ENCODE measurements at regions not wholly inside any gene's neighbourhood (a gene's known extent, or its start where the extent isn't known, plus 50 kb on each side); places are given as distances from the start of the nearest gene placed in this dataset.

DNA sequence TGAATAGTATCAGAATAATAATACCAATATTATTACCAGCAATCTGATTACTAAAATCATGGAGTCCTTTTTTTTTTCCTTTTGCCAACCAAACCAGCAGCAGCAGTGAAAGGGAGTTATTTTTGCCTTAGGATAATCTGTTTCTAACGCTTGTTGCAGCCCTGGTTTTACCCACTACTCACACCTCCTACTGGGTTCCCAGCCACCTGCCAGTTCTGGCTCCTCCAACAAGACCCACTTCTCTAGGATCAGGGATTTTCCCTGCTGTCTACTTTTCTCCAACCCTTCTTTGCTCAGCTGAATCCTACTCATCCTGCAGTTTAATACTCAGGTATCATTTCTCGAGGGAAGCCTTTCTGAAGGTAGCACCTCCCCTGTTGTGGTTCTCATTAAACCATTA is 96.8 kb upstream of the BCAR3 start:
- TF ChIP-seq, protein P1, sequence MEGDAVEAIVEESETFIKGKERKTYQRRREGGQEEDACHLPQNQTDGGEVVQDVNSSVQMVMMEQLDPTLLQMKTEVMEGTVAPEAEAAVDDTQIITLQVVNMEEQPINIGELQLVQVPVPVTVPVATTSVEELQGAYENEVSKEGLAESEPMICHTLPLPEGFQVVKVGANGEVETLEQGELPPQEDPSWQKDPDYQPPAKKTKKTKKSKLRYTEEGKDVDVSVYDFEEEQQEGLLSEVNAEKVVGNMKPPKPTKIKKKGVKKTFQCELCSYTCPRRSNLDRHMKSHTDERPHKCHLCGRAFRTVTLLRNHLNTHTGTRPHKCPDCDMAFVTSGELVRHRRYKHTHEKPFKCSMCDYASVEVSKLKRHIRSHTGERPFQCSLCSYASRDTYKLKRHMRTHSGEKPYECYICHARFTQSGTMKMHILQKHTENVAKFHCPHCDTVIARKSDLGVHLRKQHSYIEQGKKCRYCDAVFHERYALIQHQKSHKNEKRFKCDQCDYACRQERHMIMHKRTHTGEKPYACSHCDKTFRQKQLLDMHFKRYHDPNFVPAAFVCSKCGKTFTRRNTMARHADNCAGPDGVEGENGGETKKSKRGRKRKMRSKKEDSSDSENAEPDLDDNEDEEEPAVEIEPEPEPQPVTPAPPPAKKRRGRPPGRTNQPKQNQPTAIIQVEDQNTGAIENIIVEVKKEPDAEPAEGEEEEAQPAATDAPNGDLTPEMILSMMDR (IDR thresholded peaks at IDR 0.05; ENCODE audit: insufficient read depth, low read length) = no peak
- TF ChIP-seq, protein P2, sequence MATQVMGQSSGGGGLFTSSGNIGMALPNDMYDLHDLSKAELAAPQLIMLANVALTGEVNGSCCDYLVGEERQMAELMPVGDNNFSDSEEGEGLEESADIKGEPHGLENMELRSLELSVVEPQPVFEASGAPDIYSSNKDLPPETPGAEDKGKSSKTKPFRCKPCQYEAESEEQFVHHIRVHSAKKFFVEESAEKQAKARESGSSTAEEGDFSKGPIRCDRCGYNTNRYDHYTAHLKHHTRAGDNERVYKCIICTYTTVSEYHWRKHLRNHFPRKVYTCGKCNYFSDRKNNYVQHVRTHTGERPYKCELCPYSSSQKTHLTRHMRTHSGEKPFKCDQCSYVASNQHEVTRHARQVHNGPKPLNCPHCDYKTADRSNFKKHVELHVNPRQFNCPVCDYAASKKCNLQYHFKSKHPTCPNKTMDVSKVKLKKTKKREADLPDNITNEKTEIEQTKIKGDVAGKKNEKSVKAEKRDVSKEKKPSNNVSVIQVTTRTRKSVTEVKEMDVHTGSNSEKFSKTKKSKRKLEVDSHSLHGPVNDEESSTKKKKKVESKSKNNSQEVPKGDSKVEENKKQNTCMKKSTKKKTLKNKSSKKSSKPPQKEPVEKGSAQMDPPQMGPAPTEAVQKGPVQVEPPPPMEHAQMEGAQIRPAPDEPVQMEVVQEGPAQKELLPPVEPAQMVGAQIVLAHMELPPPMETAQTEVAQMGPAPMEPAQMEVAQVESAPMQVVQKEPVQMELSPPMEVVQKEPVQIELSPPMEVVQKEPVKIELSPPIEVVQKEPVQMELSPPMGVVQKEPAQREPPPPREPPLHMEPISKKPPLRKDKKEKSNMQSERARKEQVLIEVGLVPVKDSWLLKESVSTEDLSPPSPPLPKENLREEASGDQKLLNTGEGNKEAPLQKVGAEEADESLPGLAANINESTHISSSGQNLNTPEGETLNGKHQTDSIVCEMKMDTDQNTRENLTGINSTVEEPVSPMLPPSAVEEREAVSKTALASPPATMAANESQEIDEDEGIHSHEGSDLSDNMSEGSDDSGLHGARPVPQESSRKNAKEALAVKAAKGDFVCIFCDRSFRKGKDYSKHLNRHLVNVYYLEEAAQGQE (IDR thresholded peaks at IDR 0.05; ENCODE audit: insufficient replicate concordance, low read depth) = no peak
- TF ChIP-seq POLR2AphosphoS5 (IDR thresholded peaks at IDR 0.05; ENCODE audit: low read depth) (no peak), GABPA (IDR thresholded peaks at IDR 0.05; ENCODE audit: low read depth) (no peak), SPI1 (IDR thresholded peaks at IDR 0.05; ENCODE audit: borderline replicate concordance, low read depth) (no peak)
